HepG2 (cell line): ENCODE measurements at regions not wholly inside any gene's neighbourhood (a gene's known extent, or its start where the extent isn't known, plus 50 kb on each side); places are given as distances from the start of the nearest gene placed in this dataset.

Experiments
- ATAC-seq: fragments of 200-7000 bp; cut with Tn5 transposase; 3 replicates; pipeline ENCODE4 v1.9.1; 2020; ENCODE audit warnings: mild to moderate bottlenecking, moderate library complexity
- BruUV-seq: library from RNA; stranded (reverse); fragments of 400-500 nt; replicated peaks from 2 replicates; lab custom pipeline; 2021; lab: Mats Ljungman, UMichigan
- CTCF ChIA-PET: fragments of 300-600 bp; formaldehyde crosslinking; extraction: SDS; loops from one replicate; lab custom pipeline; 2021; ENCODE audit warnings: low total read pairs, inconsistent platforms, low intra/inter-chr PET ratio; lab: Yijun Ruan, JAX
- POLR2A ChIA-PET: fragments of 350-600 bp; sonication (Branson Sonifier 250); formaldehyde crosslinking; loops from one replicate; lab custom pipeline; 2020; ENCODE audit warnings: antibody characterized with exemption, inconsistent platforms; lab: Yijun Ruan, JAX
- DNase-seq: peaks from one replicate; pipeline ENCODE4 v3.0.0-alpha.2; 2015; ENCODE audit warnings: low spot score
- FAIRE-seq: peaks from 3 replicates; lab custom pipeline; 2011; peaks lifted over from hg19 to GRCh38; lab: Jason Lieb, UNC
- H2AFZ ChIP-seq: one replicate; pipeline ENCODE4 v1.6.1; 2011; ENCODE audit warnings: low read length, inconsistent platforms
- H3K27ac ChIP-seq: fragments of 300-600 bp; 3 replicates; pipeline ENCODE4 v1.8.0; 2011; ENCODE audit warnings: mixed run types, mild to moderate bottlenecking, mixed read lengths, low read length, inconsistent platforms; ENCODE audit not compliant: insufficient read depth; ENCODE audit errors: extremely low read length
- H3K27me3 ChIP-seq, 2 experiments: fragments of 200-600 bp in 1 of 2; 2 replicates in 1 of 2; 3 replicates in 1 of 2; pipeline versions ENCODE4 v1.6.0 to v1.8.0; 2011; ENCODE audit warnings: low read length in 2 of 2, mild to moderate bottlenecking in 2 of 2, moderate library complexity in 2 of 2, inconsistent platforms in 1 of 2; ENCODE audit not compliant: insufficient read depth in 2 of 2, control insufficient read depth in 1 of 2
- H3K36me3 ChIP-seq, 2 experiments: fragments of 200-600 bp in 1 of 2; replicated peaks in 1 of 2; 2 replicates in 1 of 2; 3 replicates in 1 of 2; pipeline versions ENCODE4 v1.5.1 to v1.8.0; 2011; ENCODE audit warnings: low read length in 2 of 2, inconsistent platforms in 1 of 2; ENCODE audit not compliant: insufficient read depth in 2 of 2, control insufficient read depth in 1 of 2
- H3K4me1 ChIP-seq: 2 replicates; pipeline ENCODE4 v1.5.1; 2012; ENCODE audit warnings: low read length, inconsistent platforms; ENCODE audit not compliant: insufficient read depth
- H3K4me2 ChIP-seq: 2 replicates; pipeline ENCODE4 v1.6.0; 2011; ENCODE audit warnings: low read depth, low read length, inconsistent platforms
- H3K4me3 ChIP-seq, 3 experiments: fragments of 200-600 bp in 1 of 3; sonication (generic), shearing (Covaris generic) in 1 of 3; replicated peaks in 1 of 3; 2 replicates each; pipeline ENCODE4 v1.5.1; 2011 to 2016; ENCODE audit warnings: low read length in 3 of 3, inconsistent platforms in 2 of 3, low read depth in 2 of 3, mild to moderate bottlenecking in 2 of 3, control low read depth in 1 of 3, mixed read lengths in 1 of 3; ENCODE audit not compliant: insufficient read depth in 1 of 3
- H3K79me2 ChIP-seq: one replicate; pipeline ENCODE4 v1.6.1; 2011; ENCODE audit warnings: low read length, inconsistent platforms; ENCODE audit not compliant: insufficient read depth
- H3K9ac ChIP-seq: 2 replicates; pipeline ENCODE4 v1.6.0; 2011; ENCODE audit warnings: mild to moderate bottlenecking, low read depth, low read length, inconsistent platforms; ENCODE audit not compliant: insufficient read depth
- H3K9me3 ChIP-seq: 2 replicates; pipeline ENCODE4 v1.5.1; 2012; ENCODE audit warnings: mild to moderate bottlenecking, low read length
- H4K20me1 ChIP-seq: 2 replicates; pipeline ENCODE4 v1.6.0; 2011; ENCODE audit warnings: inconsistent platforms, mild to moderate bottlenecking, low read length, moderate library complexity; ENCODE audit not compliant: insufficient read depth
- ADNP ChIP-seq: sonication (generic); formaldehyde crosslinking; IDR thresholded peaks from 2 replicates; pipeline ENCODE4 v1.4.0; 2020; ENCODE audit warnings: missing genetic modification reagents
- FIP1L1 ChIP-seq: fragments of 200-400 bp; formaldehyde crosslinking; IDR thresholded peaks from 2 replicates; pipeline ENCODE4 v1.6.1; 2018; ENCODE audit warnings: low read depth, mild to moderate bottlenecking, low read length, moderate library complexity, borderline replicate concordance; ENCODE audit not compliant: insufficient read depth
- GFI1 ChIP-seq: sonication (generic); formaldehyde crosslinking; IDR thresholded peaks from 2 replicates; pipeline ENCODE4 v1.5.0; 2020; ENCODE audit warnings: missing genetic modification reagents, mild to moderate bottlenecking, borderline replicate concordance
- KLF16 ChIP-seq, 2 experiments: sonication (generic) in 1 of 2; formaldehyde crosslinking in 1 of 2; IDR thresholded peaks; 2 replicates each; pipeline versions ENCODE4 v1.6.1 to v1.8.0; 2016 to 2023; ENCODE audit warnings: missing genetic modification reagents in 2 of 2, missing compliant biosample characterization in 1 of 2
- SP5 ChIP-seq: IDR thresholded peaks from 2 replicates; pipeline ENCODE4 v1.6.1; 2016; ENCODE audit warnings: low read depth, borderline replicate concordance
- TAF1 ChIP-seq: sonication (generic); formaldehyde crosslinking; IDR thresholded peaks from 2 replicates; pipeline ENCODE4 v1.4.0; 2020; ENCODE audit warnings: missing genetic modification reagents
- TEAD2 ChIP-seq: sonication (generic); formaldehyde crosslinking; IDR thresholded peaks from 2 replicates; pipeline ENCODE4 v1.9.0; 2021; ENCODE audit warnings: missing genetic modification reagents
- ZC3H13 ChIP-seq: sonication (generic); formaldehyde crosslinking; IDR thresholded peaks from 2 replicates; pipeline ENCODE4 v1.8.1; 2023; ENCODE audit warnings: mild to moderate bottlenecking, missing genetic modification reagents, moderate library complexity
- ZMAT3 ChIP-seq: sonication (generic); formaldehyde crosslinking; conservative IDR thresholded peaks from 2 replicates; pipeline ENCODE4 v1.7.0; 2021; ENCODE audit warnings: missing genetic modification reagents
- ZMYM4 ChIP-seq: sonication (generic); formaldehyde crosslinking; IDR thresholded peaks from 2 replicates; pipeline ENCODE4 v1.8.1; 2023; ENCODE audit warnings: mild to moderate bottlenecking, missing genetic modification reagents
- ZNF207 ChIP-seq: fragments of 450-650 bp; IDR thresholded peaks from 2 replicates; pipeline ENCODE4 v1.6.1; 2016; ENCODE audit warnings: antibody characterized with exemption, borderline replicate concordance
- ZNF232 ChIP-seq: sonication (generic); formaldehyde crosslinking; IDR thresholded peaks from 2 replicates; pipeline ENCODE4 v1.4.0; 2020; ENCODE audit warnings: missing genetic modification reagents, borderline replicate concordance
- ZNF34 ChIP-seq: sonication (generic); formaldehyde crosslinking; IDR thresholded peaks from 2 replicates; pipeline ENCODE4 v1.4.0; 2020; ENCODE audit warnings: mild to moderate bottlenecking, missing genetic modification reagents, borderline replicate concordance
- ZNF607 ChIP-seq: sonication (generic); formaldehyde crosslinking; IDR thresholded peaks from 2 replicates; pipeline ENCODE4 v1.5.1; 2020; ENCODE audit warnings: missing genetic modification reagents, mild to moderate bottlenecking, borderline replicate concordance
- ZNF816 ChIP-seq: sonication (generic); formaldehyde crosslinking; IDR thresholded peaks from 2 replicates; pipeline ENCODE4 v1.8.0; 2022; ENCODE audit warnings: missing genetic modification reagents, mild to moderate bottlenecking, borderline replicate concordance
- WGBS: methylation state at CpG from one replicate; pipeline ENCODE4 v1.1.6; 2017; ENCODE audit warnings: low lambda C conversion rate; 5-methylcytosine and 5-hydroxymethylcytosine counted together
- in situ Hi-C: cut with HindIII; loops from 2 replicates; pipeline ENCODE4 v1.10.0; 2017; ENCODE audit warnings: low pct_unique_long_range_greater_than_20kb; ENCODE audit not compliant: extremely low pct_ligation_motif_present
- intact Hi-C: fragments of 100-400 bp; cut with micrococcal nuclease; formaldehyde crosslinking; loops from one replicate; pipeline ENCODE4 v1.10.0; 2022; ENCODE audit not compliant: unreplicated experiment
- TF ChIP-seq, protein P1 (sequence below): sonication (generic); formaldehyde crosslinking; conservative IDR thresholded peaks from 2 replicates; pipeline ENCODE4 v1.5.0; 2020; ENCODE audit warnings: missing genetic modification reagents
- TF ChIP-seq, protein P2 (sequence below): IDR thresholded peaks from 2 replicates; pipeline ENCODE4 v1.6.1; 2016
- TF ChIP-seq, protein P3 (sequence below): IDR thresholded peaks from 2 replicates; pipeline ENCODE4 v1.6.1; 2012; ENCODE audit warnings: inconsistent platforms

DNA sequence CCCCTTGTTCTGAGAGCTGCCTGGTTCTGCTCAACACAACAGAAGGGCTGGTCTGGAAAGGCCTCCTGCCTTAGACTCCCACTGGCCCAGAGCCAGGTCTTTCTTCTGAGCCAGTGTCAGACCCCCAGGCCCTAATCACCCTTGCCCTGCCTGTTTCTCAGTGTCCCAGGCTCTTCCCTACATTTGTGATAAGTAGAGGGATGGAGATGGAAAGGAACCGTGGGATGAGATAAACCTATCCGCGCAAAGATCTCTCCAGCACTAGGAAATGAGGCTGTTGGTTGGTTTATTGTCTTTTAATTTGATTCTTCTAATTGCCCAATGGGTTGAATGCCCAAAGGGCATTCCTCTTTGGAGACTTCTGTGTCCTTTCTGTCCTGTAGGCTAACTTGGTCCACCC, 470.0 kb downstream of the TSHZ3 start:
- no peaks in the 10 kb centered on the region for H3K36me3 ChIP-seq
- no TSS peak for BruUV-seq
- TF ChIP-seq ZC3H13 = no peak
- no peak for TF ChIP-seq ADNP (CRISPR knock-in tag)
- no peak for TF ChIP-seq ZNF607 (CRISPR knock-in tag)
- TF ChIP-seq KLF16 (CRISPR knock-in tag; IDR thresholded peaks at IDR 0.05) = no peak
- TF ChIP-seq ZNF34 (CRISPR knock-in tag) = no peak
- no peak for TF ChIP-seq ZMYM4
- TF ChIP-seq TEAD2 (CRISPR knock-in tag) = no peak
- no peak for TF ChIP-seq SP5 (CRISPR knock-in tag)
- TF ChIP-seq, all 625 proteins: peak for 0
- CTCF ChIA-PET = no interaction called here
- POLR2A ChIA-PET = no interaction called here
- Histone ChIP-seq H3K4me2 (no peak overlapping the region), H3K27me3 (no peaks in the 10 kb centered on the region), H2AFZ (no peak overlapping the region), H4K20me1 (no peaks in the 10 kb centered on the region), H3K79me2 (no peaks in the 10 kb centered on the region), H3K4me3 (no peak overlapping the region), H3K4me1 (no peaks in the 10 kb centered on the region), H3K9ac (no peak overlapping the region), H3K9me3 (peaks cover 99% of the 10 kb centered on the region), H3K27ac (no peak overlapping the region)
- ATAC-seq (no peak), FAIRE-seq (no peak), DNase-seq (no peak)
- WGBS = 69% methylated on average over 3 of the region's 3 CpGs
- intact Hi-C loops = loop anchor here (5.0 kb wide), 1 partner anchor 417 kb away; no protein-coding TSS in a partner anchor
- in situ Hi-C loops = no loop called here

DNA sequence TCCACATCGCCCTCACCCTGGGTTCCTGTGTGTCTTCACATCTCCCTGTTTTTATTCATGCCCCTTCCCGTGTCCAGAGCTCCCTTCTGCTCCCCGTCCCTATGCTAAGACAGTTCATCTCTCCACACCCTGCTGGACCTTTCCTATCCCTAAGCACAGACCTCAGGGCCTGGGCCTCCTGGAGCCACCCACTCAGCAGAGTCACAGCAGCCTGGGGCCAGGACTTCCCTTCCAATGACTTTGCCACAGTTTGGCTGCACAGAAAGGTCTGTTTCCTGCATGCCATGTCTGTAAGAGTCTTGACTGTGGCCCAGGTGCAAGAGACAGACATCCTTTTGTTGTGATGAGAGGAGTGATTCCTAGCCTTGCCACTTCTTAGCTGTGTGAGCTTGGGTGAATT, 470.7 kb downstream of the TSHZ3 start:
- Histone ChIP-seq H3K4me1 (no peaks in the 10 kb centered on the region), H3K9ac (no peak overlapping the region), H3K79me2 (no peaks in the 10 kb centered on the region), H3K9me3 (peaks cover 100% of the 10 kb centered on the region), H3K4me3 (no peak overlapping the region), H3K27ac (no peak overlapping the region), H4K20me1 (no peaks in the 10 kb centered on the region), H2AFZ (no peak overlapping the region), H3K4me2 (no peak overlapping the region), H3K36me3 (no peaks in the 10 kb centered on the region), H3K27me3 (no peaks in the 10 kb centered on the region)
- FAIRE-seq (no peak), DNase-seq (no peak), ATAC-seq (no peak)
- ChIA-PET POLR2A (no interaction called here), CTCF (no interaction called here)
- 7% methylated on average over 3 of the region's 3 CpGs for WGBS
- no TSS peak for BruUV-seq
- in situ Hi-C loops (no loop called here), intact Hi-C loops (loop anchor here (5.0 kb wide), 1 partner anchor 416 kb away; no protein-coding TSS in a partner anchor)
- TF ChIP-seq TAF1 (CRISPR knock-in tag) (no peak), ZNF34 (CRISPR knock-in tag) (no peak), FIP1L1 (no peak), GFI1 (CRISPR knock-in tag) (no peak), ZMAT3 (CRISPR knock-in tag) (no peak), ZNF232 (CRISPR knock-in tag) (no peak), ZNF816 (no peak), ZNF207 (no peak)
- TF ChIP-seq, protein P1, sequence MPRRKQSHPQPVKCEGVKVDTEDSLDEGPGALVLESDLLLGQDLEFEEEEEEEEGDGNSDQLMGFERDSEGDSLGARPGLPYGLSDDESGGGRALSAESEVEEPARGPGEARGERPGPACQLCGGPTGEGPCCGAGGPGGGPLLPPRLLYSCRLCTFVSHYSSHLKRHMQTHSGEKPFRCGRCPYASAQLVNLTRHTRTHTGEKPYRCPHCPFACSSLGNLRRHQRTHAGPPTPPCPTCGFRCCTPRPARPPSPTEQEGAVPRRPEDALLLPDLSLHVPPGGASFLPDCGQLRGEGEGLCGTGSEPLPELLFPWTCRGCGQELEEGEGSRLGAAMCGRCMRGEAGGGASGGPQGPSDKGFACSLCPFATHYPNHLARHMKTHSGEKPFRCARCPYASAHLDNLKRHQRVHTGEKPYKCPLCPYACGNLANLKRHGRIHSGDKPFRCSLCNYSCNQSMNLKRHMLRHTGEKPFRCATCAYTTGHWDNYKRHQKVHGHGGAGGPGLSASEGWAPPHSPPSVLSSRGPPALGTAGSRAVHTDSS (CRISPR knock-in tag) = no peak
- TF ChIP-seq, protein P2, sequence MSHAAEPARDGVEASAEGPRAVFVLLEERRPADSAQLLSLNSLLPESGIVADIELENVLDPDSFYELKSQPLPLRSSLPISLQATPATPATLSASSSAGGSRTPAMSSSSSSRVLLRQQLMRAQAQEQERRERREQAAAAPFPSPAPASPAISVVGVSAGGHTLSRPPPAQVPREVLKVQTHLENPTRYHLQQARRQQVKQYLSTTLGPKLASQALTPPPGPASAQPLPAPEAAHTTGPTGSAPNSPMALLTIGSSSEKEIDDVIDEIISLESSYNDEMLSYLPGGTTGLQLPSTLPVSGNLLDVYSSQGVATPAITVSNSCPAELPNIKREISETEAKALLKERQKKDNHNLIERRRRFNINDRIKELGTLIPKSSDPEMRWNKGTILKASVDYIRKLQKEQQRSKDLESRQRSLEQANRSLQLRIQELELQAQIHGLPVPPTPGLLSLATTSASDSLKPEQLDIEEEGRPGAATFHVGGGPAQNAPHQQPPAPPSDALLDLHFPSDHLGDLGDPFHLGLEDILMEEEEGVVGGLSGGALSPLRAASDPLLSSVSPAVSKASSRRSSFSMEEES = no peak
- TF ChIP-seq, protein P3, sequence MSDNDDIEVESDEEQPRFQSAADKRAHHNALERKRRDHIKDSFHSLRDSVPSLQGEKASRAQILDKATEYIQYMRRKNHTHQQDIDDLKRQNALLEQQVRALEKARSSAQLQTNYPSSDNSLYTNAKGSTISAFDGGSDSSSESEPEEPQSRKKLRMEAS = no peak
